Rectal smooth muscle tissue (tissue), 1 donor: ENCODE measurements at regions not wholly inside any gene's neighbourhood (a gene's known extent, or its start where the extent isn't known, plus 50 kb on each side); places are given as distances from the start of the nearest gene placed in this dataset.

Experiments used
- H3K27ac ChIP-seq: one replicate; pipeline ENCODE4 v1.7.0; 2013; ENCODE audit warnings: low read depth, low read length, inconsistent platforms
- H3K27me3 ChIP-seq: one replicate; pipeline ENCODE4 v1.7.0; 2013; ENCODE audit warnings: low read length; ENCODE audit not compliant: control insufficient read depth, insufficient read depth
- H3K36me3 ChIP-seq: one replicate; pipeline ENCODE4 v1.7.0; 2013; ENCODE audit warnings: low read length; ENCODE audit not compliant: control insufficient read depth, insufficient read depth
- H3K4me1 ChIP-seq: one replicate; pipeline ENCODE4 v1.7.0; 2013; ENCODE audit warnings: low read length; ENCODE audit not compliant: control insufficient read depth, insufficient read depth
- H3K4me3 ChIP-seq: one replicate; pipeline ENCODE4 v1.7.0; 2013; ENCODE audit warnings: low read length
- H3K9ac ChIP-seq: one replicate; pipeline ENCODE4 v1.7.0; 2013; ENCODE audit warnings: low read length

DNA sequence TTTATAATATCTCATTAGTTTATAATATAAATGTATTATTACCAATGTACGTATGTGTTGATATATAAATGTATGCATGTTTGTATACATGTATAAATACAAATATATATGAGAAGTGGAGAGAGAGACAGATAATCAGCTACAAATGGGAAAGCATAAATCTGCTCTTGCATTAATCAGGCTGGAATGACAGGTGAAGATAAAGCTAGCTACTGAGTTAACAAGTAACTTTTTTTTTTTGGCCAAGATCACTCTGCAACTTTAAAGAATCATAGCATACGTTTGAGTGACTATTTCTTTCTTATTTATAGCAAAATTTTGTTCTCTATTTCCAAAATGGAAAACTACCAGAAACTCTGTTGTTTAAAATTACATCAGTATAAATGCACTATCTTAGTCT lies 422.8 kb downstream of the SI start:
- Histone ChIP-seq H3K27me3 (no peaks in the 10 kb centered on the region), H3K9ac (no peak overlapping the region), H3K4me3 (no peak overlapping the region), H3K4me1 (no peaks in the 10 kb centered on the region), H3K27ac (no peak overlapping the region), H3K36me3 (no peaks in the 10 kb centered on the region)

GRCh38 chr3:164641071-164641470 lies 437.2 kb downstream of the SI start:
- Histone ChIP-seq H3K27ac (no peak overlapping the region), H3K4me3 (no peak overlapping the region), H3K4me1 (no peaks in the 10 kb centered on the region), H3K9ac (no peak overlapping the region), H3K36me3 (no peaks in the 10 kb centered on the region), H3K27me3 (no peaks in the 10 kb centered on the region)

GRCh38 chr3:164640591-164640990 lies 437.7 kb downstream of the SI start:
- no peaks in the 10 kb centered on the region for H3K36me3 ChIP-seq
- H3K4me3 ChIP-seq, result no peak overlapping the region
- no peak overlapping the region for H3K27ac ChIP-seq

GRCh38 chr3:164620956-164621355 lies 457.3 kb downstream of the SI start:
- H3K4me1 ChIP-seq, result no peaks in the 10 kb centered on the region
- H3K4me3 ChIP-seq, result no peak overlapping the region
- no peak overlapping the region for H3K9ac ChIP-seq
- H3K27me3 ChIP-seq, result no peaks in the 10 kb centered on the region
- H3K27ac ChIP-seq, result no peak overlapping the region
- no peaks in the 10 kb centered on the region for H3K36me3 ChIP-seq

More at GRCh38 chr3:164640591-164640990, 437.7 kb downstream of the SI start:
- Histone ChIP-seq H3K27me3 (no peaks in the 10 kb centered on the region), H3K4me1 (no peaks in the 10 kb centered on the region), H3K9ac (no peak overlapping the region)

GRCh38 chr3:164620423-164620822 lies 457.9 kb downstream of the SI start:
- H3K4me1 ChIP-seq, result no peaks in the 10 kb centered on the region
- H3K27ac ChIP-seq, result no peak overlapping the region
- H3K27me3 ChIP-seq, result no peaks in the 10 kb centered on the region
- no peak overlapping the region for H3K4me3 ChIP-seq
- H3K9ac ChIP-seq, result no peak overlapping the region
- H3K36me3 ChIP-seq, result no peaks in the 10 kb centered on the region

- no peak overlapping the region for H3K27ac ChIP-seq
- H3K4me1 ChIP-seq, result no peaks in the 10 kb centered on the region
- H3K9ac ChIP-seq, result no peak overlapping the region
- H3K4me3 ChIP-seq, result no peak overlapping the region
- H3K27me3 ChIP-seq, result no peaks in the 10 kb centered on the region
- H3K36me3 ChIP-seq, result no peaks in the 10 kb centered on the region
These were observed 465.5 kb downstream of the SI start for GRCh38 chr3:164612751-164613150.

DNA sequence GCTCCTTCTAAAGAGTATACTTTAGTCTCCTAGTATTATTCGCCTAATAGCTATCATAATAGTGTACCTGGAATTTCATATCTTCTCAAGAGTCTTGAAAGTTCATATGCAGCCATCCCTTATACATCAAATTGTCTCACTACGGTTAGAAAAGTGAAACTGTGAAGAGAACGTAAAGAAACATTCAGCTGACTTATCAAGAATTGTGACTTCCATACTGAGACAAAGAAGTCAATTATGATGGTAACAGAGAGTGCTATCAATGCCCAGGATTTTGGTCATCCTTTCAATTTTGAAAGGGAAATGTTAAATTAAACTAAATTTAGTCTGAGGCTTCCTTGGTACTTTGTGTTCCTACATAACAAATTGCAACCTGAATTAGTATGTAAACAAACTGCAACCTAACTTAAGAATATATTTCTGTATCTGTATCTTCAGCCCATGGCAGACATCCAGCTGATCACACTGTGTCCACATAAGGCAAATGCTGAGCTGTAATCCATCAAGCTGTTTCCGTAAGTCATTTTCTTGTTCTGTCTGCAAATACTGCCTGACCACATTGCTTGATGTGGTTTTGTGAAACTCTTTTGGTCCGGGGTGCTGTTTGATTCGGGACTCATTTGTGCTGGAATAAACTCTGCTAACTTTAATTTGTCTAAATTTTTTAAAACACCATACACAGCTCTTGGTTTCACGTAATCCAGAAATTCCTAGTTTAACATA lies 469.6 kb downstream of the SI start:
- no peaks in the 10 kb centered on the region for H3K36me3 ChIP-seq
- no peak overlapping the region for H3K27ac ChIP-seq
- no peaks in the 10 kb centered on the region for H3K27me3 ChIP-seq
- no peak overlapping the region for H3K4me3 ChIP-seq
- H3K9ac ChIP-seq, result no peak overlapping the region
- H3K4me1 ChIP-seq, result no peaks in the 10 kb centered on the region

- Histone ChIP-seq H3K36me3 (no peaks in the 10 kb centered on the region), H3K4me3 (no peak overlapping the region), H3K27ac (no peak overlapping the region), H3K4me1 (no peaks in the 10 kb centered on the region), H3K9ac (no peak overlapping the region), H3K27me3 (no peaks in the 10 kb centered on the region)
These were observed 473.6 kb downstream of the SI start for GRCh38 chr3:164604687-164605086.

DNA sequence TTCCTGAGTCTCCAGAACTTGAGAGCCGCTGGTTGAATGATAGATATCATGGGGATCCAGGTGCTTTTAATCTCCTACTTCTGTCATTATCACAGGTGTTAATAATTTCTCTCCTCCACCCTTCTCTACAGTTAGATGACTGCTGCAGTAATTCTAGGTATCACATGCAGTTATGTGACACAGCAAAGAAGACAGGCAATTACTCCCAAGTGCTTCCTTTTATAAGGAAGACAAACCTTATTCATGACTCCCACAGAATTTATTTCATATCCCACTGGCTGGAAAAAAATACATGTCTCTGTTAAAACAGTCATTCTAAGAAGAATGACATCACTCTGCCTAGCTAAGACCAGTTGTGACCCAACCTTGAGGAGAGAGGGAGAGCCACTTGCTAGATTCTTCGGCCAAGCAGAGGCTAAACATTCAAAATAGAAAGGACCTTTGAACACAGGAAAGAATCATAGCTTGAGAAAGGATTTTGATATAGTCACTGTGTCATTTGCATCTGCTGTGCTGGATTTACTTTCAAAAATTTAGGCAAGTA lies 500.6 kb downstream of the SI start:
- H3K4me1 ChIP-seq, result no peaks in the 10 kb centered on the region
- no peak overlapping the region for H3K9ac ChIP-seq
- no peaks in the 10 kb centered on the region for H3K27me3 ChIP-seq
- no peak overlapping the region for H3K27ac ChIP-seq
- H3K36me3 ChIP-seq, result no peaks in the 10 kb centered on the region
- H3K4me3 ChIP-seq, result no peak overlapping the region

DNA sequence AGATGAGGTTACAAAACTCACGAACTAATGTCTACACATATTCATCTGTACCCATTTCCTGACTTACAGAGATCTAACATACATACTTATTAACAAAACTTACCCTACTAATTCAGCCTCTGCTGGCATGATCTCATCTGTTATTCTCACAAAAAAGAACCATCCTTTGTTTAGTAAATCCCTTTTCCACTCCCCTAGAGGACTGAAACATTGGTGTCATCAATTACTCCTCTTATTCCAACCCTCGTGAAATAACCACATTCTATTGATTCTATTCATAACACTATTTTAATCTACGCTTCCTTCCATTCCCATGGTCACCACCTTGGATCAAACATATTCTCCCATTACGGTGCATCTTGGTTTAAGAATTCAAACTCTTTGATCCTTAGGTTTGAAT lies 505.9 kb downstream of the SI start:
- H3K4me1 ChIP-seq, result no peaks in the 10 kb centered on the region
- no peak overlapping the region for H3K27ac ChIP-seq
- no peak overlapping the region for H3K4me3 ChIP-seq
- no peaks in the 10 kb centered on the region for H3K27me3 ChIP-seq
- no peak overlapping the region for H3K9ac ChIP-seq
- no peaks in the 10 kb centered on the region for H3K36me3 ChIP-seq

GRCh38 chr3:164550857-164551256 lies 527.4 kb downstream of the SI start:
- no peak overlapping the region for H3K27ac ChIP-seq
- H3K9ac ChIP-seq, result no peak overlapping the region
- no peaks in the 10 kb centered on the region for H3K4me1 ChIP-seq
- no peak overlapping the region for H3K4me3 ChIP-seq
- H3K27me3 ChIP-seq, result no peaks in the 10 kb centered on the region
- H3K36me3 ChIP-seq, result no peaks in the 10 kb centered on the region

GRCh38 chr3:164539215-164539614 lies 539.1 kb downstream of the SI start:
- Histone ChIP-seq H3K27ac (no peak overlapping the region), H3K9ac (no peak overlapping the region), H3K4me3 (no peak overlapping the region), H3K36me3 (no peaks in the 10 kb centered on the region), H3K4me1 (no peaks in the 10 kb centered on the region), H3K27me3 (no peaks in the 10 kb centered on the region)

DNA sequence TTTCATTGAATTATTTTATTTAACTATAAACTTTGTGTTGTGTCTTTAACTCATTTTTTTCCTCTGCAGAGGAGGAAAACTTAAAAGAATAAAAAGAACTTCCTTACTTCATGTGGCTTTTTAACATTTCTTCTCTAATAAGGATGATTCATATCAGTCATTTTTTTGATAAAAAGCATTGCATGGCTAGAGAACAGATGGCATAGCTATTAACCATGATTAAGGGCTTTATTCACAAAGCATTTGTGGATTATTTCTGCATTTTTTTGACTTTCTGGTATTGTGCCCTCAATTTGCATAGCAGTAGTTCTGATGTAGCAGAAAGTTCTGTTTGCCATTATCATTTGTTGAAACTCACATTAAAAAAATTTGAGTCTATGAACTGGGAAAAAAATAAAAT lies 540.8 kb downstream of the SI start:
- Histone ChIP-seq H3K27me3 (no peaks in the 10 kb centered on the region), H3K36me3 (no peaks in the 10 kb centered on the region), H3K27ac (no peak overlapping the region), H3K4me1 (no peaks in the 10 kb centered on the region), H3K9ac (no peak overlapping the region), H3K4me3 (no peak overlapping the region)
